Activated CD8-positive, alpha-beta T cell treated with anti-CD3 and anti-CD28 coated beads, Interleukin-2, amount 10 ng/mL, durations not matched to agents 7 days and 5 days (primary cell): ENCODE measurements at regions not wholly inside any gene's neighbourhood (a gene's known extent, or its start where the extent isn't known, plus 50 kb on each side); places are given as distances from the start of the nearest gene placed in this dataset.
"Not testable (repeated sequence)": the region's sequence is repeated elsewhere in the genome, so short reads cannot be mapped to it uniquely, and the experiment has no call there.

Experiments used
- ATAC-seq: fragments of 150-1000 bp; cut with Tn5 transposase; one replicate; pipeline ENCODE4 v1.10.0; 2021; ENCODE audit warnings: moderate library complexity
- CTCF ChIA-PET: fragments of 350-600 bp; sonication (Branson Sonifier 250); formaldehyde crosslinking; loops from one replicate; lab custom pipeline; 2021; ENCODE audit warnings: antibody characterized with exemption; lab: Charles Lee
- POLR2A ChIA-PET: fragments of 350-600 bp; sonication (Branson Sonifier 250); formaldehyde crosslinking; loops from one replicate; lab custom pipeline; 2021; ENCODE audit warnings: antibody characterized with exemption; lab: Charles Lee
- DNase-seq: peaks from one replicate; pipeline ENCODE4 v3.0.0-alpha.2; 2020
- H3K27ac Mint-ChIP-seq: one replicate; pipeline ENCODE4 v1.8.0; 2021; ENCODE audit warnings: mild to moderate bottlenecking, mixed read lengths
- H3K27me3 Mint-ChIP-seq: one replicate; pipeline ENCODE4 v1.8.0; 2021; ENCODE audit warnings: low read depth, mixed read lengths
- H3K36me3 Mint-ChIP-seq: one replicate; pipeline ENCODE4 v1.8.0; 2021; ENCODE audit warnings: low read depth, mixed read lengths
- H3K4me1 Mint-ChIP-seq: one replicate; pipeline ENCODE4 v1.8.0; 2021; ENCODE audit warnings: low read depth, mixed read lengths
- H3K4me3 Mint-ChIP-seq: one replicate; pipeline ENCODE4 v1.8.0; 2021; ENCODE audit warnings: mild to moderate bottlenecking, mixed read lengths
- H3K9me3 Mint-ChIP-seq: one replicate; pipeline ENCODE4 v1.8.0; 2022; ENCODE audit warnings: mixed read lengths; ENCODE audit not compliant: insufficient read depth

DNA sequence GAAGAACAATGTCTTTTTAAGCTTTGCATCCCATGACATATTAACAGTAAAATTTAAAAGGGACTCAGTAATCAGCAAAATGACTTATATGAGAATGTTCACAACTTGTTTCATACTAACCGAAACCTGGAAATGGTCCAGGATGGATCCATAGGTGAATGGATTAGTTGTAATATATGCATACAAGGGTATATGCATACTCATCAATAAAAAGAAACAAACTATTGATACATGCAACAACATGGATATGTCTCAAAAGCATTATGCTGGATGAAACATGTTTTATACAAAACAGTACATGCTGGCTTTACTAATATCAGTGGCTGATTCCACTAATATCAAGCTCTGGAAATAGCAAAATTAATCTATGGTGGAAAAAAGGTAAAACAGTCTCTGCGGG is 108.5 kb upstream of the HIVEP1 start:
- Mint-ChIP-seq H3K4me1 (peaks cover 19% of the 10 kb centered on the region), H3K36me3 (no peaks in the 10 kb centered on the region), H3K27ac (no peak overlapping the region), H3K4me3 (no peak overlapping the region), H3K27me3 (peaks cover 4% of the 10 kb centered on the region), H3K9me3 (no peaks in the 10 kb centered on the region)
- POLR2A ChIA-PET: no interaction called here
- CTCF ChIA-PET: no interaction called here
- DNase-seq (no peak), ATAC-seq (no peak)

DNA sequence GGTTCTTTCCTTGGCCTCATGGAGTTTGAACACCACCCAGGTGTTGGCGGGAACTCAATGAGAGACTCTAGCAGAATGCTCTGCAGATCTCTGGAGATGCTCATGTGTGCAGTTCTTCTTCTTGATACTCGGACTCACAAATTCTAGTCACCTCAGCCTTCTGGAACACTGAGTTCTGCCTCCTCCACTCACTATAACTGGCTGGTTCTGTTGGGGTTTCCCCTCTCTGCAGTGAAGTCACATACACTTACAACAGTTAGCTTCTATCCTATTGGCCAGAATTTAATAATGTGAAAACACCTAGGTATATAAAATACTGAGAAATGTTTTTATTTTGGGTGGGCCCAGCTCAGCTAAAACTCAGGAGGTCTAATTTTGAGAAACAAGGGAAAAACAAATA is 109.6 kb upstream of the HIVEP1 start:
- H3K27ac Mint-ChIP-seq: no peak overlapping the region
- no peak for ATAC-seq

DNA sequence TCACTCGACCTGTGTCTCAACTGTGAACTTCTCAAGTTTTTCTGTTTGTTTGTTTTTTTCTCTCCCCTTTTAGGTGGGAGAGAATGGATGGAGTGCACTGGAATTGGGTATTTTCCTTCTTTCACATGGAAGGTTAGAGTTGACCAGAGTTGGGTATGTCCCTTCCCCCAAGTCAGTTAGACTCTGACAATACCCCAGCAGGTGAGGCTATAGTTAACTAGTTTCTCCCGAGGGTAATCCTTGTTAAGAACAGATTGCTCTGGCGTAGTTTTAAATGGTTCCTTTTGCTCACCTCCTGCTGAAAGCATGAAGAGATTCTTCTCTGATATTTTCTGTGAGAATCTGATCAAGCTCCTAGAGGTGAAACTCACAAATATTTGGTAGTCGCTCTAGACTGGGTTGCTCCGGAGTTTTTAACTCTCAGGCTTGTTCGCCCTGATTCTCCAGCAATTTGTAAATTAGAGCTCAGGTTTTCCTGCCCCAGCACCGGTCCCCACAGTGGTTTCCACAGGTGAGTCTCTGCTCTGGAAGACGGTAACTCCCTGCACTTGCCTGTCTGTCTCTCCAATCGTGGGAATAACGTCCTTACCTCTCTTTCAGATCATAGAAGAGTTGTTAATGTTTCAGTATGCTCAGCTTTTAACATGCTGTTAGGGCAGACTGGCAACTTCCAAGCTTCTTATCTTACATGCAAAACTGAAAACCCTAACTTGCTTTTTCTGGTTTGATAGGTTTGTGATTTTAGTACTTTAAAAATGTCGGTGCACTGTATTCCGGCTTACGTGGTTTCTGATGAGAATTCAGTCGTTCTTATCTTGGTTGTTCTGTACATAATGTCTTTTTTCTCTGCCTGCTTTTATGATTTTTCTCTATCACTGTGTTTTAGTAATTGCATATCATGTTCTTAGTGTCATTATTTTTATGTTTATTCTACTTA is 111.2 kb upstream of the HIVEP1 start:
- DNase-seq (no peak), ATAC-seq (no peak)
- no peak overlapping the region for H3K27ac Mint-ChIP-seq
- no peaks in the 10 kb centered on the region for H3K9me3 Mint-ChIP-seq
- peaks cover 19% of the 10 kb centered on the region for H3K4me1 Mint-ChIP-seq
- H3K4me3 Mint-ChIP-seq: peak overlapping the region; percentile 10
- no peaks in the 10 kb centered on the region for H3K36me3 Mint-ChIP-seq
- POLR2A ChIA-PET: no interaction called here
- CTCF ChIA-PET: interaction anchor here (1.4 kb wide), 1 partner anchor 11 kb away, joined by 5 read pairs; no protein-coding TSS in a partner anchor
- peaks cover 4% of the 10 kb centered on the region for H3K27me3 Mint-ChIP-seq

More for the DNA sequence above, 109.6 kb upstream of the HIVEP1 start:
- no peak for DNase-seq
- no peaks in the 10 kb centered on the region for H3K36me3 Mint-ChIP-seq
- H3K4me1 Mint-ChIP-seq: peaks cover 19% of the 10 kb centered on the region
- ChIA-PET POLR2A (no interaction called here), CTCF (no interaction called here)
- no peak overlapping the region for H3K4me3 Mint-ChIP-seq
- no peaks in the 10 kb centered on the region for H3K9me3 Mint-ChIP-seq
- H3K27me3 Mint-ChIP-seq: peaks cover 4% of the 10 kb centered on the region

DNA sequence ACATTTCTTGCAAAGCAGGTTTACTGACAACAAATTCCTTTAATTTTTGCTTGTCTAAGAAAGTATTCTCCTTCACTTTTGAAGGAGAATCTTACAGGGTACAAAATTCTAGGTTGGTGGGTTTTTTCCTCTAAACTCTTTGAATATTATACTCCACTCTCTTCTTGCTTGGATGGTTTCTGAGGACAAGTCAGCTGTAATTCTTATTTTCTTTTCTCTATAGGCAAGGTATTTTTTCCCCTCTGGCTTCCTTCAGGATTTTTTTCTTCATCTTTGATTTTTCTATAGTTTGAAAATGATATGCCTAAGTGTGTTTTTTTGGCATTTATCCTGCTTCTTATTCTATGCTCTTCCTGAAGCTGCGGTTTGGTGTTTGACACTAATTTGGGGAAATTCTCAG is 112.5 kb upstream of the HIVEP1 start:
- Mint-ChIP-seq H3K4me3 (no peak overlapping the region), H3K27me3 (peaks cover 4% of the 10 kb centered on the region), H3K27ac (no peak overlapping the region), H3K36me3 (no peaks in the 10 kb centered on the region), H3K4me1 (peaks cover 19% of the 10 kb centered on the region), H3K9me3 (no peaks in the 10 kb centered on the region)
- DNase-seq (no peak), ATAC-seq (no peak)
- ChIA-PET CTCF (no interaction called here), POLR2A (no interaction called here)

DNA sequence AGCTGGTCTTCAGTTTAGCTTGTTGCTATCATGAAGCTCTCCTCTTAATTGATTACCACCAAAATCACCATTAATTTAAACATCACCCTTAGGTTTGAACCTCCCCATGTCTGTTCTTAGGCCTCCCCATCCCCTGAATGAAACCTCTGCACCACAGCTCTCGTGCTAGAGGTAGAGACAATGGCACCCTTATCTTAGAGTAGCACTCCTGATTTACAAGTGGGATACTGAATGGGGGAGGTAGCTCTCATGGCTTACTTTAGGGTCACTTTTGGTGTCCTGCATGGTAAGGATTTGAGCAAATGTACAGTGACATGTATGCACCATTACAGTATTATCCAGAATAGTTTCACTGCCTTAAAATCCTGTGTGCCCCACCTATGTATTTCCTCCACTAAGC is 115.6 kb upstream of the ADTRP start:
- no peak overlapping the region for H3K4me3 Mint-ChIP-seq
- no peak for DNase-seq
- no peak for ATAC-seq
- ChIA-PET CTCF (no interaction called here), POLR2A (interaction anchor here (0.5 kb wide), 1 partner anchor 15 kb away, joined by 3 read pairs; no protein-coding TSS in a partner anchor)
- H3K27me3 Mint-ChIP-seq: no peaks in the 10 kb centered on the region
- no peaks in the 10 kb centered on the region for H3K36me3 Mint-ChIP-seq
- H3K9me3 Mint-ChIP-seq: peaks cover 5% of the 10 kb centered on the region
- H3K4me1 Mint-ChIP-seq: no peaks in the 10 kb centered on the region
- no peak overlapping the region for H3K27ac Mint-ChIP-seq

DNA sequence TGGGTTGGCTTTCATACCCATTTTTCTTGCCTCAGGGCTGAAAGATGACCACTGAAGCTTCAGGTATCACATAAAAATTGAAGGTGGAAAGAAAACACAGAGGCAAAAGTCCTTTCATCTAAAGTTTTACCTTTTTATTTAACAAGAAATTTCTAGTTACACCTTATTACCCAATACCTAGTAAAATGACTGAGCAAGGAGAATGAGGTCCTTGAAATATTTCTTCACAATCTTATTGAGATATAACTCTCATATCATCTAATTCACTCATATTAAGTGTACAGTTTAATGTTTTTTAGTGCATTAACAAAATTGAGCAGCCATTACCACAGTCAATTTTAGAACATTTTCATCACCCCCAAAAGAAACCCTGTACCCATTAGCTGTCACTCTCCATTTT is 112.9 kb upstream of the ADTRP start:
- Mint-ChIP-seq H3K9me3 (peaks cover 5% of the 10 kb centered on the region), H3K4me3 (no peak overlapping the region), H3K27ac (no peak overlapping the region), H3K4me1 (peaks cover 4% of the 10 kb centered on the region), H3K36me3 (no peaks in the 10 kb centered on the region), H3K27me3 (no peaks in the 10 kb centered on the region)
- CTCF ChIA-PET: no interaction called here
- no peak for ATAC-seq
- DNase-seq: no peak
- POLR2A ChIA-PET: no interaction called here

DNA sequence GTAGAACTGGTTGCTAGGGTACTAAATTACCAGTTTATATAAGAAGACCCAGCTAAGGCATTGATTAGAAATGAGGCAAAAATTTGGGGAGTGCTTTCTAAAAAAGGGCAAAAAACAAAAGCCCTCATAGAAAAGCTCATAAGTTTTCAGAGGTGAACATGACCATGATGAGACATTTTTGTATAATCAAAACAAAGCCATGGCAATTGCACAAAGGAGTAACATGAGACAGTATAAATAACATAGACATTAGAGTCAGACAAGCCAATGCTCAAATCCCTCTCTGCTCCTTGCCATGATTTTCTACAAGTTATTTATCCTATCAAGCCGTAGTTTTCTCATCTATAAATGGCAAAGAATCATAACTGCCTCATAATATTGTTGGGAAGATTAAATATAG is 112.2 kb upstream of the ADTRP start:
- no peak for ATAC-seq
- peaks cover 5% of the 10 kb centered on the region for H3K9me3 Mint-ChIP-seq
- no peak for DNase-seq
- CTCF ChIA-PET: no interaction called here
- H3K4me3 Mint-ChIP-seq: no peak overlapping the region
- no peak overlapping the region for H3K27ac Mint-ChIP-seq
- no peaks in the 10 kb centered on the region for H3K36me3 Mint-ChIP-seq
- H3K4me1 Mint-ChIP-seq: peaks cover 4% of the 10 kb centered on the region
- H3K27me3 Mint-ChIP-seq: no peaks in the 10 kb centered on the region
- POLR2A ChIA-PET: no interaction called here

DNA sequence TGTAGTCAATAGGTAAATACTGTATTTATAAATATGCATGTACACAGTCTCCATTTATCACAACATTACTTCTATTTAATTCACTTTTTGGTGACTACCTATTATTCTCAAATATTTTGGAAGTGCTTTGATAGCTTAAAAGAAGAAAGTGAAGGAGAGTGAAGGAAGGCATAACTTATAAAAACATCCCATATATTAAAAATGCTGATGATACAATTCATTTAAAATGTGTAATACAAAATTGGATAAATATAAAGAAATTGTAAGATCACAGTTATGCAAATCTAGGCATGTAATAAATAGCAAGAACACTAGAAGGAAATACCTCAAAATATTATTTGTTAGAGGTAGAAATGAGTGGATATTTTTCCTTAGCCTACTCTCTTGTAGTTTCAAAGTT is 111.6 kb upstream of the ADTRP start:
- no peak for DNase-seq
- ChIA-PET POLR2A (no interaction called here), CTCF (no interaction called here)
- ATAC-seq: no peak
- Mint-ChIP-seq H3K9me3 (peaks cover 5% of the 10 kb centered on the region), H3K27me3 (no peaks in the 10 kb centered on the region), H3K36me3 (no peaks in the 10 kb centered on the region), H3K27ac (no peak overlapping the region), H3K4me1 (peaks cover 4% of the 10 kb centered on the region), H3K4me3 (no peak overlapping the region)

DNA sequence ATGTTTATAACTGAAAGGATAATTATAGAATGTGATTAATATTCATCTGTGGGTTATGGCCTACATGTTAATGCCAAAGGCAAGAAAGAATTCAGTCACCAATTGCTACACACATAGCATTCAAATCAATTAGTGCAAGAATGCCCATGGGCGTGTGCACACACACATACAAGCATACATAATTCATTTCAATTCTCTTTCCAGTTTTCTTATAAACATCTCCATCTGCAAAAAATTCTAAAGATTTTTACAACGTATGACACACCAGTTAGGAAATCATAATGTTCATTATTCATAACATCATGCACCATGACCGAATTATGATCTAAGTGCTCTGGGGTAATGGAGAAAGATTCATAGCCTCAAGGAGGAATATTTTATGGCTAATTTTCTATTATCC is 111.0 kb upstream of the ADTRP start:
- ATAC-seq (no peak), DNase-seq (no peak)
- Mint-ChIP-seq H3K4me1 (peaks cover 4% of the 10 kb centered on the region), H3K36me3 (no peaks in the 10 kb centered on the region), H3K27ac (no peak overlapping the region), H3K9me3 (peaks cover 5% of the 10 kb centered on the region), H3K4me3 (no peak overlapping the region), H3K27me3 (no peaks in the 10 kb centered on the region)
- CTCF ChIA-PET: no interaction called here
- POLR2A ChIA-PET: no interaction called here

DNA sequence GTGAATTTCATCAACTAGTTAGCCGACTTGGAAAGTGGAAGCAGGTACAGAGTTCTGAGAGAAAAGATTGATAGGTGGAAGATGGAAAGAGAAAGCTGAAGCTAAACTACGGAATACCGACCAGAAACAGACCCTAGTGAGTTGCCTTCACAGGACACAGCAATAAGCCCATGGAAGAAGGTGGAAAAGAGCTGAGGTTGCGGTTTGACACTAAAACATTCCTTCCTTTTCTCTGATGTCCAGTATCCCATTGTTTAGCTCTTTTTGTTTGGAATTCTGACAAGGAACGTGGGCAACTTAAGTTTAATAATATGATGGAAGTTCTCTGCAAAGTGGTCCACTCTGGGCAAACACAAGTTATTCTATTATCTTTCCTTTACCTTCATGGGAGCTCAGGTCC is 110.1 kb upstream of the ADTRP start:
- ChIA-PET POLR2A (no interaction called here), CTCF (no interaction called here)
- Mint-ChIP-seq H3K9me3 (peaks cover 5% of the 10 kb centered on the region), H3K4me1 (peaks cover 4% of the 10 kb centered on the region), H3K4me3 (no peak overlapping the region), H3K36me3 (no peaks in the 10 kb centered on the region), H3K27me3 (no peaks in the 10 kb centered on the region), H3K27ac (no peak overlapping the region)
- ATAC-seq: no peak
- DNase-seq: no peak

DNA sequence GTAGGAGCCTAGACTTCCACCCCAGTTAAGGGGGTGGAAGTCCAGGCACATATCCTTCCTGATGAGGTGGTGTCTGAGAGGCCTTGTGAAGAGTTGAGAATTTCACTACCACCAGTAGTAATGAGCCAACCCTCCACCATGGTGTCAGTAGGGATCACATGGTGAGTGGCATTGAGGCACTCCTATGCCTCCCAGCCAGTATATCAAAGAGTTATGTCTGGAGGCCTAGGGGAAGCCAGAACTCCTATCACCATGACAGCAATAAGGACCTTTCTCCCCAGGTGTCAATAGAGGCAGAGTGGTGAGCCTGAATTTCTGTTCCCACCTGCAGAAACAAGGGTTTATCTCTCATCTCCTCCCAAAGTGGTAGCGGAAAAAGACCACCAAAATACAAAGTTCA is 106.6 kb upstream of the ADTRP start:
- DNase-seq: no peak
- CTCF ChIA-PET: no interaction called here
- H3K9me3 Mint-ChIP-seq: no peaks in the 10 kb centered on the region
- no peak overlapping the region for H3K27ac Mint-ChIP-seq
- no peak for ATAC-seq
- peaks cover 4% of the 10 kb centered on the region for H3K4me1 Mint-ChIP-seq
- H3K36me3 Mint-ChIP-seq: no peaks in the 10 kb centered on the region
- no peaks in the 10 kb centered on the region for H3K27me3 Mint-ChIP-seq
- POLR2A ChIA-PET: no interaction called here
- no peak overlapping the region for H3K4me3 Mint-ChIP-seq

DNA sequence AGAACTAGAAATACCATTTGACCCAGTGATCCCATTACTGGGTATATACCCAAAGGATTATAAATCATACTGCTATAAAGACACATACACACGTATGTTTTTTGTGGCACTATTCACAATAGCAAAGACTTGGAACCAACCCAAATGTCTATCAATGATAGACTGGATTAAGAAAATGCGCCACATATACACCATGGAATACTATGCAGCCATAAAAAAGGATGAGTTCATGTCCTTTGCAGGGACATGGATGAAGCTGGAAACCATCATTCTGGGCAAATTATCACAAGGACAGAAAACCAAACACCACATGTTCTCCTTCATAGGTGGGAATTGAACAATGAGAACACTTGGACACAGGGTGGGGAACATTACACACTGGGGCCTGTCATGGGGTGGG is 104.9 kb upstream of the ADTRP start:
- ATAC-seq, H3K36me3 Mint-ChIP-seq, CTCF ChIA-PET, POLR2A ChIA-PET, DNase-seq, H3K9me3 Mint-ChIP-seq, H3K27ac Mint-ChIP-seq, H3K4me3 Mint-ChIP-seq, H3K4me1 Mint-ChIP-seq, H3K27me3 Mint-ChIP-seq: not testable (repeated sequence)
